NB4 (cell line): ENCODE measurements at regions not wholly inside any gene's neighbourhood (a gene's known extent, or its start where the extent isn't known, plus 50 kb on each side); places are given as distances from the start of the nearest gene placed in this dataset.

Experiments used
- CTCF ChIP-seq: IDR thresholded peaks from one replicate; pipeline ENCODE4 v1.5.1; 2012; ENCODE audit warnings: low read depth, low read length
- MAX ChIP-seq: IDR thresholded peaks from 2 replicates; pipeline ENCODE4 v1.6.1; 2011; ENCODE audit warnings: low read depth, low read length
- MYC ChIP-seq: IDR thresholded peaks from 2 replicates; pipeline ENCODE4 v1.6.1; 2011; ENCODE audit warnings: low read depth, low read length
- POLR2A ChIP-seq: IDR thresholded peaks from 2 replicates; pipeline ENCODE4 v1.6.1; 2011; ENCODE audit warnings: mild to moderate bottlenecking; ENCODE audit not compliant: insufficient read length; ENCODE audit errors: extremely low read depth

GRCh38 chr5:90161414-90161813 is 248.1 kb downstream of the CETN3 start:
- no peak for TF ChIP-seq MAX
- no peak for TF ChIP-seq CTCF
- no peak for TF ChIP-seq POLR2A
- no peak for TF ChIP-seq MYC
